Inferior parietal cortex (tissue), 1 donor: ENCODE measurements at regions not wholly inside any gene's neighbourhood (a gene's known extent, or its start where the extent isn't known, plus 50 kb on each side); places are given as distances from the start of the nearest gene placed in this dataset.

ENCODE experiments used
- DNase-seq: peaks from one replicate; pipeline ENCODE4 v3.0.0-alpha.2; 2016; ENCODE audit errors: extremely low spot score

GRCh38 chr17:36661047-36661666 is 59.8 kb downstream of the MRM1 start:
- peak; percentile 23 for DNase-seq

DNA sequence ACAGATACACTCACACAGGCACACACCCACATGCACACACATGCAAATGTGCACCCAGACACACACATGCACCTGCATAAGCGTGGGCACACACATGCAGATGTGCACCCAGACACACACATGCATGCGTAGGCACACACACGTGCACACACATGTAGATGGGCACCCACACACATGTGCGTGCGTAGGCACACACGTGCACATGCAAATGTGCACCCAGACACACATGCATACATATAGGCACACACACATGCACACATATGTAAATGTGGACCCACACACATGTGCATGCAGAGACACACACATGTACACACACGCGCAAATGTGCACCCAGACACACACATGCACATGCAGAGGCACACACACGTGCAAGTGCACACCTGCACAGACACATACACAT is 60.3 kb downstream of the MRM1 start:
- no peak for DNase-seq

DNA sequence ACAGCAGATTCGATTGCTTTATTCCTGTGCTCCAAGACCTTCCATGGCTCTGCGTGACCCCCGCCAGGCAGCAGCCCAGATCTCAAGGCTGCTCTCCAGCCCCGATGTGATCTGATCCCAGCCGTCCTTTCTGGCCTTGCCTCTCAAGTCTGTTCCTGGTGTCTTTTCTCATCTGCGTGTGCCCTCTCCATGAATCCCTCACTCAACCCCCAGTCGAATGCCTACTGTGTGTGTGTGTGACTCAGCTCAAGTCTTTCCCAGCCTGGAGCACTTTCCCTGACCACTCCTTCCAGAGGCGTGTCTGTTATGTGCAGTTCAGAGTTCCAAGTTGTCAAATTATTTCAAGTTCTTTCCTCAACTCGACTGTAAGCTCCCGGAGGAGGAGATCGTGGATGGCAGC is 64.0 kb downstream of the MRM1 start:
- no peak for DNase-seq

- no peak for DNase-seq
Measured at GRCh38 chr17:36667922-36668321, 66.5 kb downstream of the MRM1 start.

DNA sequence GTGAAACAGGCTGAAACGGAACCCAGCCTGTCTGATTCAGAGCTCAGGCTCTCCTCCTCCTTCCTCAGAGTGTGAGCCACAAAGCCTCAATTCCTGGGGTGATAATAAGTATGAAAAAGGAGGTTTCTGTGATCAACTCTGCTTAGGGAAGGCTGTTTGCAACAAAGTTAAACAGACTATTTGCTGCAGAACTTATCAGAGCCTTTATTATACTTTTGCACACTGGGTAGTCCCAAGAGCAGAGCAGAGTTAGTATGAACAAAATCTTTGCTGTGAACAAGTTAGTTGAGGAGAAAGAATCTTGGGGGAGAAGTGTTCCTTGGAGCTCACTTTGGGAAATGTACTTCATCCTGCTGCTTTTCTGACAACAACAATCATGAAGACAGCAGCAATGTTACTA is 67.4 kb downstream of the MRM1 start:
- DNase-seq, result no peak

- DNase-seq, result no peak
Measured at GRCh38 chr17:36671144-36671543, 69.8 kb downstream of the MRM1 start.

GRCh38 chr17:36672403-36672918 is 71.1 kb downstream of the MRM1 start:
- DNase-seq, result no peak

GRCh38 chr17:36673068-36673467 is 71.7 kb downstream of the MRM1 start:
- DNase-seq, result no peak

GRCh38 chr17:36673637-36674277 is 72.4 kb downstream of the MRM1 start:
- no peak for DNase-seq

- DNase-seq, result no peak
Measured at GRCh38 chr17:36674278-36674650, 72.9 kb downstream of the MRM1 start.

- DNase-seq, result no peak
Measured at GRCh38 chr17:36675250-36675649, 73.9 kb downstream of the MRM1 start.

- DNase-seq, result no peak
Measured at GRCh38 chr17:36675786-36676185, 74.4 kb downstream of the MRM1 start.

DNA sequence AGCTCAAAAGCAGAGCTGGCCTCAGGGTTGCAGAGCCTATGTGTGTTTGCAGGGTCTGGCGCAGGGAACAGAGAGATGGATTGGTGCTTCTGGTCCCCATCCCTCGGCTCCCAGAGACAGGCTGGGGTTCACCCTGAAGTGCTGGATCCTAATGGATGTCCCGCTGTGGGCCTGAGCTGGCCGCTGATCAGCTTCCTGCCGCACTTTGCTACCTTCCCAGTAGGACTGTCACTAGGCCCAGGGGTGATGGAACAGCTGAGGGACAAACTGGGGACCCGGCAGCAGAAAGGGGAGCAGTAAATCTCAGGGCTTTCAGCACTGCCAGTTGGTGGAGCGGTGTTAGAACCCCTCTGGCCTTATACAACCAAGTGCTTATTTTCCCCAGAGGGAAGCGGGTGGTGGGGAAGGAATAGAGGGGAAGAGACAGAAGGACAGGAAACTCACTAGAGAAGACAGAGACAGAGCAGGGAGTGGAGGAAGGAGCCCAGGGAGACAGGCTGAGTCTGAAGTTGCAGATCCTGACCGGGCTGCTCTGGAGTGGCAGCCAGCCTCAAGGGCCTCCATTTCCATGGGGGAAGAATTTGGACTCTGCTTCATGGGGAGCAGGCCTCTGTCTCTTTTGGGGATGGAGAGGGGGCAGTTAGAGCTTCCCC is 78.6 kb downstream of the MRM1 start:
- DNase-seq, result no peak

DNA sequence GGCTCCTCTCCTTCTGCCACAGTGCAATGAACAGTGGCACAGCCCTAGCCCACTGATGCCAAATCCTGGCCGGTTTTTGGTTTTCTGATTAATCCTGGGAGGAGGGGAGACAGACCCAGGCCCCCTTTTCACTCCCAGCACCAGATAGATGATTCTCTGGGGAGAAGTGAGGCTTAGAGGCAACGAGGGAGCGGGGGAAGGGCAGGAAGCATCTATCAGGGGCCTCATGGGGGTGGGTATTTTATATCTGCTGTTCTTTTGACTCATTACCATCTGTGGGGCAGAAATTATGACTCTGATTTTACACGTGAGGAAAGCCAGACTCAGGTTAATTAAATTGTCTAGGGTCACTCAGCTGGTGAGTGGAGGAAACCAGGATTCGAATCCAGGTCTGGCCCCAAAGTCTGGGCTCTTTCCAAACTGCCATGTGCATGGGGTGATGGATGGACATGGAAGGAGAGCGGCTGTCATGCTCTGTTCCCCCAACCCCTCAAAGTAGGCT is 79.4 kb downstream of the MRM1 start:
- no peak for DNase-seq

- no peak for DNase-seq
Measured at GRCh38 chr17:36682773-36683172, 81.4 kb downstream of the MRM1 start.

DNA sequence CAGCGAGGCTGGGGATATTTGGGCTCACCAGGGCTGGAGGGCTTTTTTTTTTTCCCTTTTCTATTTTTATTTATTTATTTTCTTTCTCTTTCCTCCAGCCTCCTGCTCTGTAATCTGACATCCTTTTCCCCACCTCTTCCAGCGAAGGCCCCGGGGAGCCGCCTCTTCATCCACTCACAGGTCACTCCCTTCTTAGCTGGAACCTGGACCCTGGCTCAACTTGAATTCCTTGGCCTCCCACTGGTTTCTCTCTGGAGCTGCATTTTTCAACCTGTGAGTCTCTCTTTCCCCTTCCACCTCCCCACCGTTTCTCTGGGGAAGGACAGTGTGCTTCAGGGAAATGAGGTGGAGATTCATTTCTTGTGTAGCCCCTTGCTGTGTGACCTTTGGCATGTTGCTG is 82.0 kb downstream of the MRM1 start:
- no peak for DNase-seq

GRCh38 chr17:36684134-36684533 is 82.8 kb downstream of the MRM1 start:
- DNase-seq, result no peak

DNA sequence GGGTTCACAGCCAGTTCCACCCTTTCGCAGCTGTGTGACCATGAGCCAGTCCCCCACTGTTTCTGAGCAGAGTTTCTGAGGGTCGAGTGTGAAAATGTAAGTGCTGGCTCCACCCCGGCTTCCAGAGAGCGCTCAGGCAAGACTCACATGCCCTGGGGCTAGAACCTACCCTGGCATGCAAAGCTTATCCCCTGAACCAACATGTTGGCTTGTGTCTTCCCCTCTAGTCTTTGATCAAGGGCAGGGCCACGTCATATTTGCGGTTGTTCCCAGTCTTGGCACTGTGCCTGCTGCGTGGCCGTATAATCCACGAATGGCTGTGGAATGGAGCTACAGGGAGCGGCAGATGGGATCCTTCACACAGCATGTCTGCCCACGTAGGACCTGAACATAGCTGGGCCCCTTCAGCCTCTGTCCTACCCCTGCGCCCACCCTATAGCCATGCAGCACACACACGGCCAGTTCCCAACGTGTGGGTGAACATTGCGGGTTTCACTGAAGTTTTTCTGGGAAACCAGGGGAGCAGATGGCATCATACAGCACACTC is 84.8 kb downstream of the MRM1 start:
- no peak for DNase-seq

GRCh38 chr17:36687736-36688135 is 86.4 kb downstream of the MRM1 start:
- no peak for DNase-seq

DNA sequence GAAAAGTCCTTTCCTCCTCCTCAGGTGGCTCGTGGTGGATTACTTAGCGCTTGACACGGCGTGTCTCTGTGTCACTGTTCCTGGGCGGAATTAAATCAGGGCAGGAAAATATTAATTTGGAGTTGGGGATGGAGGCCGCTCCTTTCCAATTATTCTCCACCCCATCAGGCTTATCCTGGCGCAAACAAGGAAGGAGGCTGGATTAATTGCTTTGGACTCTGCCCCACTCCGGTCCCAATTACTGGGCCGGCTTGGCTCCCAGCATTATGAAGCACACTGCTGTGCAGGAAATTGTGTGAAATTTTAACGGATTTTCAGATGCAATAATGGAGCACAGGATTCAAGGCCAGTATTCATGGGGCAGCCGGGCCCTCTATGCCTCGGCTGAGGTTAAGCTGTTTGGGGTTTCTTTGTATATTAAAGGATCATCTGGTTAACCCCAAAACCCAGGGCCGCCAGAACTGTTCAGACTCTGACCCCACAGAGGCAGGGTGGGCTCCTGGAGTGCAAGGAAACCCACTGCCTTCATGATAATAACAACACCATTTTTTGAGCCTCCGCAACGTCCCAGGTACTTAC is 87.8 kb downstream of the MRM1 start:
- no peak for DNase-seq

- no peak for DNase-seq
Measured at GRCh38 chr17:36690190-36690589, 88.8 kb downstream of the MRM1 start.

GRCh38 chr17:36691606-36692005 is 90.2 kb downstream of the MRM1 start:
- DNase-seq, result no peak
